Aorta (tissue), 5 donors: ENCODE measurements at regions not wholly inside any gene's neighbourhood (a gene's known extent, or its start where the extent isn't known, plus 50 kb on each side); places are given as distances from the start of the nearest gene placed in this dataset.
A peak's percentile ranks its signal among the peaks of the same experiment; 100 is the strongest.

Experiments
- ATAC-seq: fragments of 200-7000 bp; cut with Tn5 transposase; one replicate; pipeline ENCODE4 v1.9.1; 2022; ENCODE audit warnings: moderate library complexity; ENCODE audit not compliant: low FRiP score
- DNase-seq, 2 donors: peaks; one replicate each; pipeline ENCODE4 v3.0.0-alpha.2; 2020
- H3K27ac ChIP-seq, 2 donors: one replicate each; pipeline ENCODE4 v1.5.1; 2013; ENCODE audit warnings: low read length in 2 of 2, mild to moderate bottlenecking in 2 of 2, moderate library complexity in 2 of 2, control low read depth in 1 of 2, inconsistent platforms in 1 of 2, low read depth in 1 of 2
- H3K27me3 ChIP-seq, 2 donors: one replicate each; pipeline ENCODE4 v1.6.1; 2013; ENCODE audit warnings: control low read depth in 1 of 2, low read length in 1 of 2, mild to moderate bottlenecking in 1 of 2, moderate library complexity in 1 of 2; ENCODE audit not compliant: insufficient read depth in 2 of 2, control insufficient read depth in 1 of 2
- H3K36me3 ChIP-seq, 2 donors: one replicate each; pipeline ENCODE4 v1.6.1; 2013; ENCODE audit warnings: control low read depth in 1 of 2, low read length in 1 of 2, mild to moderate bottlenecking in 1 of 2; ENCODE audit not compliant: insufficient read depth in 2 of 2, control insufficient read depth in 1 of 2
- H3K4me1 ChIP-seq, 2 donors: one replicate each; pipeline ENCODE4 v1.6.1; 2013; ENCODE audit warnings: low read length in 2 of 2, control low read depth in 1 of 2, mild to moderate bottlenecking in 1 of 2, moderate library complexity in 1 of 2; ENCODE audit not compliant: insufficient read depth in 2 of 2, control insufficient read depth in 1 of 2
- H3K4me3 ChIP-seq, 2 donors: one replicate each; pipeline ENCODE4 v1.5.1; 2013; ENCODE audit warnings: low read length in 2 of 2, control low read depth in 1 of 2, mild to moderate bottlenecking in 1 of 2
- H3K9me3 ChIP-seq: one replicate; pipeline ENCODE4 v1.6.1; 2013; ENCODE audit warnings: mild to moderate bottlenecking, low read length; ENCODE audit not compliant: control insufficient read depth
- WGBS, 2 donors: extraction: QIAGEN DNeasy Blood & Tissue Kit; methylation state at CpG; one replicate each; pipeline ENCODE4 v1.1.7; 2013; 5-methylcytosine and 5-hydroxymethylcytosine counted together
- intact Hi-C, 2 donors: fragments of 100-400 bp; cut with DNase I; formaldehyde crosslinking; loops; one replicate each; pipeline versions ENCODE4 v1.14.2 to v1.15.0; 2022
- donor health status: healthy with polysubstance abuse.
- donor health status: Bipolar disorder and iron deficiency.
- donor health status: DM: no; HTN: no; CAD: no.
- donor health status: DM: no; HTN: no; CAD: no.
- donor health status: DM: yes; HTN: yes; CAD: no.

DNA sequence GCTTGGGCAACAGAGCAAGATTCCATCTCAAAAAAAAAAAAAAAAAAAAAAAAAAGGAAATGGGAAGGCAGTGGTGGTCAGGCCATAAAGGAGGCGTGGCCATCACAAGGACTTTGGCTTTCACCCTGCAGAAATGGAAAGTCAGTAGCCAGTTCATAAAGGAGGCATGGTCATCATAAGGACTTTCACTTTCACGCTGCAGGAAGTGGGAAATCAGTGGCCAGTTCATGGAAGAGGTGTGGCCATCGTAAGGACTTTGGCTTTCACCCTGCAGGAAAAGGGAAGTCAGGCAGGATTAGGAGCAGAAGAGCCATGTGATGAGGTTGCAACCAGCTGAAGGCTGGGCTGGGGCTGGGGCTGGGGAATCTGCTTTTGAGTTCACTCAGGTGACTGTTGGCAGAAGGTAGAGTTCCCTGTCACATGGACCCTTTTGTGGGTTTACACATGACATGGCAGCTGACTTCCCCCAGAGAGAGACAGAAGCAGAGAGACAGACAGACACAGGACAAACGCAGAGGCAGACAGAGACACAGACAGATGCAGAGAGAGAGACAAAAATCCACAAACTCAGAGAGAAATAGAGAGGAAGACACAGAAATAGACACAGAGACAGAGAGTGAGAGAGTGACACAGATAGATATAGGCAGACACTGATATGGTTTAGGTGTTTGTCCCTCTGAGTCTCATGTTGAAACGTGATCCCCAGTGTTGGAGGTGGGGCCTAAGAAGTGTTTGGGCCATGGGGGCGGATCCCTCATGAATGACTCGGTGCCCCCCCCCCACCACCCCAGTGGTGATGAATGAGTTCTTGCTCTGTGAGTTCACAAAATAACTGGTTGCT is 263.9 kb upstream of the KAZN start:
- H3K27ac ChIP-seq, result no peak overlapping the region
- no peaks in the 10 kb centered on the region for H3K27me3 ChIP-seq
- ATAC-seq (no peak), DNase-seq (no peak)
- peaks cover 5% of the 10 kb centered on the region for H3K9me3 ChIP-seq
- WGBS, 2 donors, result 71 to 72% methylated on average over 7 of the region's 7 CpGs
- intact Hi-C loops, result no loop called here
- no peaks in the 10 kb centered on the region for H3K36me3 ChIP-seq
- no peaks in the 10 kb centered on the region for H3K4me1 ChIP-seq
- H3K4me3 ChIP-seq, result no peak overlapping the region

DNA sequence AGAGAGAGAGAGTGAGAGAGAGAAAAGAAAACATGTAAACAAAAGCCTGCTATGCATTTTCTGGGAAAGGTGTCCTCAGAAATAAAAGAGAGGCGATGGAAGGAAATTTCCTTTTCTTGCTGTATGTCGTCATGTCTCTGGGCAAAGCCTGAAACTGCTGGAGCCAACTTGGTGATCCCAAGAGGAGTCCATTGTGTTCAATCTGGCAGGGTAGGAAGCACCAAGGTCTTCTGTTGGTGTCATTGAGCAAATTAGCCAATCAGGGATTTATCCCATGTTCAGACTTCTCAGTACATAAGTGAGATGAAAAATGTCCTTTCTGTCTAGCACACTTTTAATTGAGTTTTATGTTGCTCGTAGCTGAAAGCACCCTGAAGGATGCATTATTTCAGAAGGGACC is 260.0 kb upstream of the KAZN start:
- intact Hi-C loops, result no loop called here
- peaks cover 0 to 3% of the 10 kb centered on the region in 2 donors for H3K4me1 ChIP-seq
- WGBS, 2 donors, result 76 to 98% methylated on average over 3 of the region's 3 CpGs
- DNase-seq, result no peak
- H3K9me3 ChIP-seq, result peaks cover 2% of the 10 kb centered on the region
- no peaks in the 10 kb centered on the region for H3K36me3 ChIP-seq
- H3K4me3 ChIP-seq, result no peak overlapping the region
- H3K27me3 ChIP-seq, result no peaks in the 10 kb centered on the region
- ATAC-seq, result no peak
- no peak overlapping the region for H3K27ac ChIP-seq

DNA sequence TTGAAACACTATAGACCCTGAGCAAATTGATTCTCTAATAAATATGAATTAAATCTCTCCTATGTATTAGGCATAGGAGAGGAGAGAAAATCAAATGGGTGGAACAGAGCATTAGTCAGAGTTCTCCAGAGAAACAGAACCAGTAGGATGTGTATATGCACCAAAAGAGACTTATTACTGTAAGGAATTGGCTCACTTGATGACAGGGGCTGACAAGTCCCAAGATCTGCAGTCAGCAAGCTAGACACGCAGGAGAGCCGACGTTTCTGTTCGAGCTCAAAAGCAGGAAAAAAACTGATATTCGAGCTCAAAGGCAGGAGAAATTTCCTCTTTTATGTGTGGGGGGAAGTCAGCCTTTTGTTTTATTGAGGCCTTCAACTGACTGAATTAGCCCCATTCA is 259.2 kb upstream of the KAZN start:
- Histone ChIP-seq H3K27ac (no peak overlapping the region), H3K4me1 (peaks cover 0 to 3% of the 10 kb centered on the region in 2 donors), H3K4me3 (no peak overlapping the region), H3K9me3 (peaks cover 2% of the 10 kb centered on the region), H3K27me3 (no peaks in the 10 kb centered on the region), H3K36me3 (no peaks in the 10 kb centered on the region)
- DNase-seq, result no peak
- no peak for ATAC-seq
- intact Hi-C loops, result no loop called here
- WGBS, 2 donors, result 57 to 63% methylated on average over 5 of the region's 5 CpGs

DNA sequence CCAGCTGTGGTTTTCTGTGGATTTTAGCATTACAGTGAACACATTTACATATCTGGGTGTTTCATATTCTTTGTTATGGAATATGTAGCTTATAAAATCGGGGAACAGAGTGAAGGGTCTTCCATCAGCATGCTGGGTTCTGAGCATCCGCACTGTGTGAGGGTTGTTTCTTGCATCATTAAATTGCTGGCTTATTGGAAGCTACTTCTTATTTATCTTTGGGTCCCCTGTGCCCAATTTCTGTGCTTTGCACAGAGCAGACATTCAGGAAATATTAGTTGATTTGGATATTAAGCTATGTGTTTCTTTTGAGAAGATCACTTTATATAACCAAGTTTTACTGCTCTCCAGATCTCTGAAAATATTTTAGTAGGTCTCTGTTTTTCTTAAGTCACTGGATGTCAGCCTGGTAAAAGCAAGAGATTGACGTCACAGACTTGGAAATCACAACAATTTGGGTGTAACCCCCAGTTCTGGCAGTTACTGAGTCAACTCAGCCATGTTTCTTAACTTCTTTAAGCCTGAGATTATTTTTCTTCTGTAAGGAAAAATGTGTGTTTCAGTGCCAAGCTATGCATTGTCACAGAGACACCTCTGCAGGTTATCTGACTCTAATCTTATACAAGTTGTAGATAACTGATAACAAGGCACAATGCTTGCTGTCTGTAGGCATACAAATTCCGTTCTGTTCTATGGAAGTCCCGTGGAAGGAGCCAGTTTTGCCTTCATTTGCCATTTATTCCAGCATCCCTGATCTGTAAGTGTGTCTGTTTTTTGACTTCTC is 258.3 kb upstream of the KAZN start:
- DNase-seq (no peak), ATAC-seq (peak; percentile 74)
- Histone ChIP-seq H3K27me3 (no peaks in the 10 kb centered on the region), H3K27ac (no peak overlapping the region), H3K4me3 (no peak overlapping the region), H3K4me1 (peaks cover 0 to 3% of the 10 kb centered on the region in 2 donors), H3K9me3 (peaks cover 2% of the 10 kb centered on the region), H3K36me3 (no peaks in the 10 kb centered on the region)
- intact Hi-C loops, result no loop called here
- 21 to 24% methylated on average over 5 of the region's 5 CpGs for WGBS, 2 donors

DNA sequence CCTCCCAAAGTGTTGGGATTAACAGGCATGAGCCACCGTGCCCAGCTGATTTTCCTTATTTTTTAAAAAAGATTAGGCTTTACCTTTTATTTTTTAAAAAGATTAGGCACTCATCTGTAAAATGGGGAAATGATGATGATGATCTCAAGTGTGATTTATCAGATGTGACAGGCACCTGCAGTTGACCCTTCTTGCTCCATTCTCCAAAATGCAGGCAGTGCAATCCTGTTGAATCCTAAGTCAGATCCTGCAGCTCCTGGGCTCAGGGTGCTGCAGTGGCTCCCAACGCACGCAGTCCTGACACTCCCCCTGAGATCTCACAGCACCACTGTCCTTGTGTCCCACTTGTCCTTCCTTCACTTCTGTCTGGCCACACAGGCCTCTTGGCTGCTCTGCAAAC is 257.3 kb upstream of the KAZN start:
- H3K27ac ChIP-seq, result no peak overlapping the region
- no peak for DNase-seq
- no peak overlapping the region for H3K4me3 ChIP-seq
- no peak for ATAC-seq
- no peaks in the 10 kb centered on the region for H3K27me3 ChIP-seq
- peaks cover 0 to 3% of the 10 kb centered on the region in 2 donors for H3K4me1 ChIP-seq
- intact Hi-C loops, result no loop called here
- WGBS, 2 donors, result 83 to 92% methylated on average over 3 of the region's 3 CpGs
- H3K36me3 ChIP-seq, result no peaks in the 10 kb centered on the region
- no peaks in the 10 kb centered on the region for H3K9me3 ChIP-seq

DNA sequence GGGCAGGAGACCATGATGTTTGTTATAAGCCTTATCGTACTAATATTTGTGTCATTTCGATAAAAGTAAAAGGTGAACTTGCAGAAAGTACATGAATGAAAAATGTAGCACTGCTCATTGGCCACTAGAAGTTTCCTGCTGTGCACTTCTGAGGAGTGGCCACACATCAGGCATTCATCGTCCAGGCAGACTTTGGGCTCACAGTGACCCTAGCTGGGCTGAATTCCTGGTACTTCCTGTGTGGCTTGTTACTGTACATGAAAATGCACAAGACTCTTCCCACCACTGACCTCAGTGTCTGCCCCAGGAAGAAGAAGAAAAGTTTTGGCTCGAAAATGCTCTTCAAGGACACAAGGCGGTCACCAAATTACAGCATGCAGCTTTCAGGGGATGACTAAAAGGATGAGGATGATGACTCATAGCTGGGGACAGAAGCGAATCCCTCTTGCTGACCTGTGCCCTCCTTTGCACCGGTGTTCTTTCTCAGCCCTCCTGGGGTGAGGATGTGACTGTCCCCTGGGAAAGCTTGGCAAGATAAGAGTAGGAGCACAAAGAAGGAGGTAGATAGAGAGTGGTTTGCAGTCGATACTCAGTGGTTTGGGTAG is 252.4 kb upstream of the KAZN start:
- H3K27ac ChIP-seq, result no peak overlapping the region
- WGBS, 2 donors, result 78 to 85% methylated on average over 8 of the region's 8 CpGs
- intact Hi-C loops, result no loop called here
- DNase-seq (no peak), ATAC-seq (no peak)
- H3K36me3 ChIP-seq, result no peaks in the 10 kb centered on the region
- H3K9me3 ChIP-seq, result peaks cover 2% of the 10 kb centered on the region
- H3K4me3 ChIP-seq, result no peak overlapping the region
- H3K4me1 ChIP-seq, result no peaks in the 10 kb centered on the region
- no peaks in the 10 kb centered on the region for H3K27me3 ChIP-seq

DNA sequence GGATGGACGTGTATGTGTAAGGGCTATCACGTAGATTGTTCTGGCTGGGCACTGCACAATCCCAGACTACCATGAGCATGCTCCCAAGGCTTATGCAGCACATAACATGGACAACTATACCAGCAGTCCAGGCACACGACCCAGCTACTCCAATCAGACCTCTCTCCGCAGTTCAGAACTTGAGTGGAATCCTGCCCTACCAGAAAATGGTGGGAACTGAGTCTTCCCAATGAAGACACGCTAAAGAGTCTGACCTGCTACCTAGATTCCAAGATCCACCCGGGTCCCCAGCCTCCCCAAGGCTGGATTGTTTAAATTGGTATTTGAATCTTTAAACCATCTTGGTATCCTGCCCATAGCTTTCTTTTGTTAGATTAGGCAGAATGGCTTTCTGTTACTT is 251.3 kb upstream of the KAZN start:
- no peak for ATAC-seq
- Histone ChIP-seq H3K9me3 (peaks cover 2% of the 10 kb centered on the region), H3K27me3 (no peaks in the 10 kb centered on the region), H3K27ac (no peak overlapping the region), H3K36me3 (no peaks in the 10 kb centered on the region), H3K4me1 (no peaks in the 10 kb centered on the region), H3K4me3 (no peak overlapping the region)
- WGBS, 2 donors, result 80 to 84% methylated on average over 6 of the region's 6 CpGs
- DNase-seq, result no peak
- intact Hi-C loops, result no loop called here

DNA sequence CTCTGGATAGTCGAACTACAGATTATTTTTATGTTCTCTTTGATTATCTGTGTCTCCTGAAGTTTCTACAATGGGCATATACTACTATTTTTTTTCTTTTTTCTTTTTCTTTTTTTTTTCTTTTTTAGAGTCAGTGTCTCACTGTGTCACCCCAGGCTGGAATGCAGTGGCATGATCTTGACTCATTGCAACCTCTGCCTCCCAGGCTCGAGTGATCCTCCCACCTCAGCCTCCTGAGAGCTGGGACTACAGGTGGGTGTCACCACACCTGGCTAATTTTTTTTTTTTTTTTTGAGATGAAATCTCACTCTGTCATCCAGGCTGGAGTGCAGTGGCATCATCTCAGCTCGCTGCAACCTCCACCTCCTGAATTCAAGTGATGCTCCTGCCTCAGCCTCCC is 250.7 kb upstream of the KAZN start:
- H3K27ac ChIP-seq, result no peak overlapping the region
- intact Hi-C loops, result no loop called here
- ATAC-seq, result no peak

More for the DNA sequence above, 250.7 kb upstream of the KAZN start:
- Histone ChIP-seq H3K4me1 (no peaks in the 10 kb centered on the region), H3K4me3 (no peak overlapping the region), H3K9me3 (peaks cover 2% of the 10 kb centered on the region), H3K27me3 (no peaks in the 10 kb centered on the region), H3K36me3 (no peaks in the 10 kb centered on the region)
- DNase-seq, result no peak
- 82 to 84% methylated on average over 3 of the region's 3 CpGs for WGBS, 2 donors
